GM21737 (cell line): ENCODE measurements at regions not wholly inside any gene's neighbourhood (a gene's known extent, or its start where the extent isn't known, plus 50 kb on each side); places are given as distances from the start of the nearest gene placed in this dataset.
A peak's percentile ranks its signal among the peaks of the same experiment; 100 is the strongest.
"Not testable (repeated sequence)": the region's sequence is repeated elsewhere in the genome, so short reads cannot be mapped to it uniquely, and the experiment has no call there.

Source experiments
- ATAC-seq: cut with Tn5 transposase; IDR thresholded peaks from one replicate; pipeline ENCODE4 v1.9.1; 2021; ENCODE audit warnings: mild to moderate bottlenecking, moderate library complexity; ENCODE audit not compliant: unreplicated experiment

- no peak for ATAC-seq
Observed at GRCh38 chr10:86579883-86580520, 58.4 kb upstream of the WAPL start.

GRCh38 chr10:86580521-86580891, 58.9 kb upstream of the WAPL start:
- ATAC-seq: no peak

GRCh38 chr10:86583983-86584382, 62.4 kb upstream of the WAPL start:
- ATAC-seq: no peak

GRCh38 chr10:86585037-86585929, 63.7 kb upstream of the WAPL start:
- peak; percentile 86 for ATAC-seq

GRCh38 chr10:86586516-86586915, 64.9 kb upstream of the WAPL start:
- ATAC-seq: no peak

GRCh38 chr10:86588781-86589180, 65.6 kb upstream of the OPN4 start:
- not testable (repeated sequence) for ATAC-seq

- ATAC-seq: no peak
Observed at GRCh38 chr10:86591436-86591835, 62.9 kb upstream of the OPN4 start.

GRCh38 chr10:86592413-86592812, 61.9 kb upstream of the OPN4 start:
- ATAC-seq: no peak

GRCh38 chr10:86594535-86594934, 59.8 kb upstream of the OPN4 start:
- no peak for ATAC-seq

GRCh38 chr10:86595496-86595895, 58.9 kb upstream of the OPN4 start:
- no peak for ATAC-seq

GRCh38 chr10:86596266-86596665, 58.1 kb upstream of the OPN4 start:
- ATAC-seq: no peak

- no peak for ATAC-seq
Observed at GRCh38 chr10:86597306-86597705, 57.0 kb upstream of the OPN4 start.

- ATAC-seq: no peak
Observed at GRCh38 chr10:86598151-86598550, 56.2 kb upstream of the OPN4 start.

GRCh38 chr10:86599041-86599440, 55.3 kb upstream of the OPN4 start:
- no peak for ATAC-seq

GRCh38 chr10:86599729-86600128, 54.6 kb upstream of the OPN4 start:
- peak; percentile 69 for ATAC-seq

- ATAC-seq: no peak
Observed at GRCh38 chr10:86600296-86600695, 54.1 kb upstream of the OPN4 start.

GRCh38 chr10:86601956-86602602, 52.3 kb upstream of the OPN4 start:
- ATAC-seq: no peak

GRCh38 chr10:86603256-86603655, 51.1 kb upstream of the OPN4 start:
- no peak for ATAC-seq
